OCI-M2 (cell line): ENCODE measurements at regions not wholly inside any gene's neighbourhood (a gene's known extent, or its start where the extent isn't known, plus 50 kb on each side); places are given as distances from the start of the nearest gene placed in this dataset.

ENCODE experiments used
- DNase-seq: peaks from one replicate; lab custom pipeline; 2025; ENCODE audit not compliant: unreplicated experiment; lab: John Stamatoyannopoulos, UW

GRCh38 chr5:74266132-74266531 is 374.4 kb downstream of the ENC1 start:
- DNase-seq = no peak

GRCh38 chr5:74262544-74263207 is 377.9 kb downstream of the ENC1 start:
- no peak for DNase-seq

GRCh38 chr5:74261866-74262265 is 378.7 kb downstream of the ENC1 start:
- DNase-seq = no peak

GRCh38 chr5:74261421-74261820 is 379.1 kb downstream of the ENC1 start:
- DNase-seq = no peak

- DNase-seq = no peak
Measured at GRCh38 chr5:74259572-74259971, 381.0 kb downstream of the ENC1 start.

- DNase-seq = no peak
Measured at GRCh38 chr5:74258314-74258665, 382.2 kb downstream of the ENC1 start.

- DNase-seq = no peak
Measured at GRCh38 chr5:74257645-74258313, 382.7 kb downstream of the ENC1 start.

GRCh38 chr5:74257060-74257527 is 383.4 kb downstream of the ENC1 start:
- DNase-seq = no peak

GRCh38 chr5:74255692-74256392 is 384.7 kb downstream of the ENC1 start:
- no peak for DNase-seq

- DNase-seq = no peak
Measured at GRCh38 chr5:74254257-74254656, 386.3 kb downstream of the ENC1 start.

GRCh38 chr5:74252044-74252443 is 388.5 kb downstream of the ENC1 start:
- no peak for DNase-seq

GRCh38 chr5:74251141-74252035 is 389.1 kb downstream of the ENC1 start:
- no peak for DNase-seq

- no peak for DNase-seq
Measured at GRCh38 chr5:74250304-74251102, 390.0 kb downstream of the ENC1 start.

GRCh38 chr5:74248576-74248975 is 392.0 kb downstream of the ENC1 start:
- DNase-seq = no peak

- DNase-seq = no peak
Measured at GRCh38 chr5:74244406-74244805, 396.1 kb downstream of the ENC1 start.

GRCh38 chr5:74243634-74244033 is 396.9 kb downstream of the ENC1 start:
- DNase-seq = no peak

GRCh38 chr5:74242516-74242915 is 398.0 kb downstream of the ENC1 start:
- no peak for DNase-seq

GRCh38 chr5:74241751-74242140 is 398.8 kb downstream of the ENC1 start:
- DNase-seq = no peak

- no peak for DNase-seq
Measured at GRCh38 chr5:74240783-74241750, 399.5 kb downstream of the ENC1 start.
